Skeletal muscle cell (primary cell): ENCODE measurements at regions not wholly inside any gene's neighbourhood (a gene's known extent, or its start where the extent isn't known, plus 50 kb on each side); places are given as distances from the start of the nearest gene placed in this dataset.

Experiments
- DNase-seq: peaks from one replicate; pipeline ENCODE4 v3.0.0-alpha.2; 2010; ENCODE audit warnings: low read depth
- H3K4me3 ChIP-seq: 2 replicates; pipeline ENCODE4 v1.5.1; 2011; ENCODE audit warnings: low read depth, mild to moderate bottlenecking, control low read depth, low read length, moderate library complexity

GRCh38 chr7:47149971-47150370 lies 431.9 kb downstream of the TNS3 start:
- no peak for DNase-seq
- H3K4me3 ChIP-seq = no peak overlapping the region

- H3K4me3 ChIP-seq = no peak overlapping the region
- DNase-seq = no peak
Observed at GRCh38 chr7:47149208-47149839, 432.6 kb downstream of the TNS3 start.

- DNase-seq = no peak
- H3K4me3 ChIP-seq = no peak overlapping the region
Observed at GRCh38 chr7:47148536-47149207, 433.2 kb downstream of the TNS3 start.

GRCh38 chr7:47147213-47147631 lies 434.7 kb downstream of the TNS3 start:
- DNase-seq = no peak
- H3K4me3 ChIP-seq = no peak overlapping the region

- no peak overlapping the region for H3K4me3 ChIP-seq
- DNase-seq = no peak
Observed at GRCh38 chr7:47145982-47146381, 435.9 kb downstream of the TNS3 start.

GRCh38 chr7:47145186-47145725 lies 436.7 kb downstream of the TNS3 start:
- no peak for DNase-seq
- H3K4me3 ChIP-seq = no peak overlapping the region

- peak; percentile 55 for DNase-seq
- H3K4me3 ChIP-seq = no peak overlapping the region
Observed at GRCh38 chr7:47143339-47143738, 438.6 kb downstream of the TNS3 start.

GRCh38 chr7:47142867-47143175 lies 439.1 kb downstream of the TNS3 start:
- no peak for DNase-seq
- H3K4me3 ChIP-seq = no peak overlapping the region

GRCh38 chr7:47142169-47142866 lies 439.6 kb downstream of the TNS3 start:
- DNase-seq = no peak
- H3K4me3 ChIP-seq = no peak overlapping the region

GRCh38 chr7:47132471-47132870 lies 449.4 kb downstream of the TNS3 start:
- no peak for DNase-seq
- H3K4me3 ChIP-seq = no peak overlapping the region

- no peak for DNase-seq
- H3K4me3 ChIP-seq = no peak overlapping the region
Observed at GRCh38 chr7:47128700-47129099, 453.2 kb downstream of the TNS3 start.

- H3K4me3 ChIP-seq = no peak overlapping the region
- no peak for DNase-seq
Observed at GRCh38 chr7:47125529-47125928, 456.4 kb downstream of the TNS3 start.

- H3K4me3 ChIP-seq = no peak overlapping the region
- DNase-seq = no peak
Observed at GRCh38 chr7:47119261-47119865, 462.5 kb downstream of the TNS3 start.

- DNase-seq = no peak
- H3K4me3 ChIP-seq = no peak overlapping the region
Observed at GRCh38 chr7:47104206-47104549, 477.7 kb downstream of the TNS3 start.

- DNase-seq = no peak
- H3K4me3 ChIP-seq = no peak overlapping the region
Observed at GRCh38 chr7:47103498-47104205, 478.3 kb downstream of the TNS3 start.

- no peak overlapping the region for H3K4me3 ChIP-seq
- DNase-seq = no peak
Observed at GRCh38 chr7:47102331-47102841, 479.5 kb downstream of the TNS3 start.

- H3K4me3 ChIP-seq = no peak overlapping the region
- DNase-seq = no peak
Observed at GRCh38 chr7:47100817-47101435, 481.0 kb downstream of the TNS3 start.

GRCh38 chr7:47100148-47100816 lies 481.6 kb downstream of the TNS3 start:
- no peak for DNase-seq
- H3K4me3 ChIP-seq = no peak overlapping the region

GRCh38 chr7:47097431-47097830 lies 484.5 kb downstream of the TNS3 start:
- no peak for DNase-seq
- H3K4me3 ChIP-seq = no peak overlapping the region
